HG03135 (cell line): ENCODE measurements at regions not wholly inside any gene's neighbourhood (a gene's known extent, or its start where the extent isn't known, plus 50 kb on each side); places are given as distances from the start of the nearest gene placed in this dataset.

Source experiments
- ATAC-seq: cut with Tn5 transposase; IDR thresholded peaks from one replicate; pipeline ENCODE4 v1.9.1; 2021; ENCODE audit warnings: mild to moderate bottlenecking, moderate library complexity; ENCODE audit not compliant: unreplicated experiment

DNA sequence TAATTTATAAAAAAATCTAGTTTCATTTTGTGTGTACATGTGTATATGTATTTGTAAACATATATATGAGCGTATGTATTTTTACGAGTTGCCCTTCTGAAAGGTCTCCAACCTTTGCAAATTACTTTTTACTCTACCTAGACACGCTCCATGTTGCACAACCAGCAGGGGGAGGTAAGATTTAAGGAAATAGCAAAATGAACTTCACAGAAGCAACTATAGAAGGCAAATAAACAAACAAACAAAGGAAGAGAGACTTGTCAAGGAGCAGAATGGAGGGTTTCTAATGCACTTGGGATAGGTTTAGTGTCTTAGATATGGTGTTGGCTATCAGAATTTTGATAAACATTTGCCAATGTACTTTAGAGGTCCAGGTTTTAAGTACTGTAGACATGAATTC lies 820.5 kb upstream of the POU3F3 start:
- ATAC-seq: no peak

DNA sequence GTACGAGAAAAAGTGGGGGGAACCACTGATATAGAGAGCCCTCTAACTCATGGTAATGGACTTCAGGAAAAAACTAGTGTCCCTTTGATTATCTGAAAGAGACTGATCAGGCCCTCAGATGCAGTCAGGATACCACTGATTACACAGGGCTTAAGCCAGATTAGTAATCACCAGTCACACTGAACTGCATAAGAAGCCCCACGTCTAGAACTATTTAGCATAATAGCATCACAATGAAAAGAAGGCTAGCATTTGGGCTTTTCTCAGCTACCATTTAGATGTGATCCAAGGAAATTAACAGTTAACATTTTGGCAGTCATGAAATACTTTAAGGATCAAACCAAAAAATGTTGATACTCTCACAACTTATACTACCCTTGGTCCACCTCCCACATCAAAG lies 813.1 kb upstream of the POU3F3 start:
- no peak for ATAC-seq

DNA sequence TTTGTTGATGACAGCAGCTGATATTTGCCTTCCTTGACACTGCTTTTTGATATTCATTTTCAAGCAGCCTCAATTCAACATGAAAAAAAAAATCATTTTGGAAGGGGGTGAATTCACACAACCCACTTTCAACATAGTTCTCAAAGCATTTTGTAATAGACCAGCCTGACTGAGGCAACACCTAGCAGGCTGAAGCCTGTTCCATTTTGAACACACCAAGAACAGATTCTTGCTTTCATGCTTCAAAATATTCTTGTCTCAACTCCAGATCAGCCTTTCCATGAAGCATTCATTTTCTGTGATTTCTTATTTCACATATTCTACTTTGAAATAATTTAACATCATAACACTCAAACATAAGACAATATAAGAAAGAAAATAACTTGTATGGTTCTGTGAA lies 812.6 kb upstream of the POU3F3 start:
- no peak for ATAC-seq

DNA sequence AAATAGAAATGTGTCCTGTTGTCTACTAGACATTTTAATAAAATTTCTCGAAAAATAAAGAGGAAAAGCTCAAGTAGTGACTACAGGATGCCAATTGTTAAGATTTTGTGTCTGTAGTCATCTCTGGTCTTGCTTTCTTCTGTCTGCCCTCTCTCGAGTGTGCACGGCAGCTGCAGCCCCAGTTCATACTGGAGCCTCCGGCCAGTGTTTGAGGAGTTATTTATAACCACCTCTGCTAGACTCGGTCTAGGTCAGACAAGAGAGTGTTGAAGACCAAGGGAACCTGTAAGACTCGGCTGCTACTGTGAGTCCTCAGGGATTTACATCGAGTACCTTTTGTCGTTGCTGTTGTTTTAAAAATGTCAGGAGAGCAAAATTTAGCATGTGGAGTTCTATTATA lies 810.1 kb upstream of the POU3F3 start:
- ATAC-seq: no peak

DNA sequence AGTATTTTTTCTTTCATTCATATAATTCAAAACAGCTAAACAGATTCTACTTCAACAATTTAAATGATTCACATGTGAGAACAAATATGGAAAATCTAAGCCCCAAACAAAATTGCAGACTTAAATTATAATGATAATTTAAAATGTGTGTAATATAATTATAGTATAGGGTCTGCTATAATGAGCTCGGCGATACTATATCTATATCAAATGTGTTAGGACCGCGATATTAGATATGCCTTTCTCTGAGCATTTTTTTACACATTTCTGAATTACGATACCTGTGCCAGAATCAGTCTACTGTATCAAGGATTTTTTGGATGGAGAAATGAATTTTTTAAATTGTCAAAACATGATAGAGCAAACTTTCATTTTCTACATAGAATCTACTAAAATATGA lies 808.8 kb upstream of the POU3F3 start:
- no peak for ATAC-seq

DNA sequence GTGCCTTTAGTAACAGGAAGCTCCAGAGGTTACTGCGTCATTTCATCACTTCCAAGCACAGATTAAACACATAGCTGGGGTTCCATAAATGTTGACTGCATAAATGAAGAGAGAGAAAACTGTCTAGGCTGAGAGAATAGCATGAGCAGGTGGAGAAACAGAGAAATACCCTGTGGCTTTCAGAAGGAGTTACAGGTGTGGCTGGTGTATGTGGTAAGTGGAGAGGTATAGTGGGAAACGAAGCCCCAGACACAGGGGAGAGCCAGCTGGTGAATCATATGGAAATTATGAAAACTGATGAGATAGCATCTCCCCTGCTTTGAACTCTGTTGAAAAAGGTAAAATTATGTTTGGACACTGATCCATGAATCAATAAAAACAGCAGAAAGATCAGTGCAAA lies 807.4 kb upstream of the POU3F3 start:
- ATAC-seq: no peak

DNA sequence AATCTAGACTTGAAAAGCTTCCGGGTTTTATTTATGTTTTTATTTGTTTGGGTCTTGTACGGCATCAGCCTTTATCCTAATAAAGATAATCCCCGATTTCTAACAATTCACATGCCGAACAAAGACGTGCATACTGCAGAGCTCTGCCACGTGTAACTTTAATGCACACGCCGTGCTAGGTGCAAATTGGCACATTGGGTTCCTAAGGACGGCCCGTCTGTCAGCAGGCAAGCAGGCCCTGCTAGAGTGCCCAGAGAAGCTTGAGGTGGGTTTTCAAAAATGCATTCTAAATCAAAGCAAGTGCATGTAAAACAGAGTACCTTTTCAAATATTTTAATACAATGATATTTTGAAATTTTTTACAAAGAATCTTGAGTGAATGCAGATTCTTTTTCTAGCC lies 806.4 kb upstream of the POU3F3 start:
- ATAC-seq: no peak

DNA sequence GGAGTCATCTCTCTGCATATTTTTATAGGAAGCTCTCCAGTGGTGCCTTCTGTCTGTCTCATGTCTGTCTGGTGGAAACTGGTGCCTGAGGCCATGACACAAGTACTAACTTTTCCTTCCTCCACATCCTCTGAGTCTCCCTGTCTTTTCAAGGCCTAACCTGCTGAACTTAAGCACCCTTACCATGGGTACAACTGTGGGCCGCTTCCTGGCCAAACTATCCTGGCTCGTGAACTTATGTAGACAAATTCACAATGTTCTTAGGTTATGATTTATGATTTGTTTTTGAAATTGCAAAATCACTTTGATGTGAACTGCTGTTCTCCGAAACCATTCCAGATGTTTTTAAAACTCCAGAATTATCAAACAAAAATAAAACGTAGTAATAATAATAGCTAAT lies 804.5 kb upstream of the POU3F3 start:
- ATAC-seq: no peak

DNA sequence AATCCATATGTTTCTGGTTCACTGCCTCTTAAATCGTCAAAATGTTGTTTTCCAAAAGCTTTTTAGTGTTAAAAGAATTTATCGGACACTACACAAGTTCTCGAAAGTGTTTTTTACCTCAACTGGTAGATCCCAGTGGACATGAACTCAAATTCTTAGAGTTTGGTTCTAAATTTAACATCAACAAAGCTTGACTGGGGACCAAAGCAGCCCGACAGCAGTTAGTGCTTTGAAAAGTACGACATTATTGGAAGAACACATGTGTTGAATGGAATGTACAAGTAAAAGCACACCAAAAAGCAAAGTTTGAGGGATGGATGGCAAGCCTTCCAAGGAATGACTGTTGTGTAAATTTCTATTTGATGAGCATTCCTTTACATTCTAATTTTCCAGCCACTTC lies 803.9 kb upstream of the POU3F3 start:
- ATAC-seq: no peak

DNA sequence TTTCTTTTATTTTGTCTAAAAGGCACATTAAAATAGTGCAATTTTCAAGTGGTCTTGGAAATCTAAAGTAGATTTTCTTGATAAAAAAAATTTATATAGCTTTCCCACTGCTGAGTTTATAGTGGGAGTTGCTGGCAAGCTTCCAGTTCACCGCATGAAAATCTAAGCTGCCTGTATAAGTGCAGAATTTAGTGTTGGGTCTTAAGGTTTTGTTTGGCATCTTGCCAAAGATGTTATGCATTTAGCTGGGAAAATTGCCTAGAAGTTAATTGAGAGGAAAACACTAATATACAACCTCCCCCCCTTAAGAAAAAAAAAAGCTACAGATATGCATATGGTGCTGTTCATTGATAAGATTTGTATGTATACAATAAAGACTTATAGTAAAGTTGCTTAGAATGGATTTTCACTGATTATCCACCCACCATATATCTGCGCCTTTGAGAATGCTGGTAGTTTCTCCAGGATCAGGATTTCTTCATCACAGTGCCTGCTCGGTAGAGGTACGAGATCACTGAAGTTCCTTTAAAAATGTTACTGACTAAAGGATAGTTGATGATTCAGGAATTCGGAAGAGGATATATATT lies 803.2 kb upstream of the POU3F3 start:
- ATAC-seq: no peak

DNA sequence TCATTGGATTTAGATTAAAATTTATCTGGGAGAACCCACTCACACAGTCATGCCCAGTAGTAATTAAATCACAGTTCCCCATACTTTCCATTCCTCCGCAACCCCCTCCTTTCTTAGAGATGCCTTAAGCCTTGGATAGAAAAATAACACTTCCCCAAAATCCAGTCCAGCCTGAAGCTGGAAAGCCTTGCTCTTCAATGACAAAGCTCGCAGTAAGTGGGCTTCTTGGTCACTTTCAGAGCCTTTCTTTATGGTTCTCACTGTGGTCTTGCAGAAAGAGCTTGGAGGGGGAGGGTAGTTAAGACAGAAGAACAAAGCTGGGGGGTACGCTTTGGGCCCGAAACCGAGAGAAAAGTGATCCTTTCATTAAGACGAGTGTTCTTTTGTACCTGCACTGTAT lies 802.1 kb upstream of the POU3F3 start:
- no peak for ATAC-seq

DNA sequence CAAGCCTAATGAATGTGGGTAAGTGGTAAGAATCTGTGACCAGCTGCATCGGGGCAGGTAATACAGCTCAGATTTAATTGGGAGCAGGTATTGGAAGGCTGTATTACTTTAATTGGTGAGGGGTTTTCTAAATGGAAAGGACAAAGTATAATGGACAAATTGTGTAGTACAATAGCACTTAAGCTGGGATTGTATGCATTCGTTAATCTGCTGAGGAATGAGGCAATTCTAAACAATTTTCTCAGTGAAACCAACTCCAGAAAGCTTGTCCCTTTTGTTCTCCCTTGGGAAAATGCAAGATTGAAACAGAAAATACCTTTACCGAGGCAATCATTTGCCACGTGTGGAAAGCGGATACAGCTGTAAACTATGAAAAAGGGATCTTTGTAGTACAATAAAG lies 801.6 kb upstream of the POU3F3 start:
- ATAC-seq: no peak

DNA sequence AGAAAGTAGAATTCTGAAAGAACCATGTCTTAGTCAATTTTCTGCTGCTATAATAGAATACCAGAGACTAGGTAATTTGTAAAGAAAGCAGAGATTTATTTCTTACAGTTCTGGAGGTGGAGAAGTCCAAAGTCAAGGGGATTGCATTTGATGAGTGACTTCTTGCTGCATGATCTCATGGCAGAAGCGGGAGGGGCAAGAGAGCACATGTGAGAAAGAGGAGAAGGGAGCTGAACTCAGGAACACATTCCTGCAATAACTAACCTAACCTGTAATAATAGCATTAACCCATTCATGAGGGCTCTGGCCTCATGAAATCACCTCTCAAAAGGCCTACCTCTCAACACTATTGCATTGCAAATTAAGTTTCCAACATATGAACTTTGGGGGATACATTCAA lies 797.5 kb upstream of the POU3F3 start:
- no peak for ATAC-seq

DNA sequence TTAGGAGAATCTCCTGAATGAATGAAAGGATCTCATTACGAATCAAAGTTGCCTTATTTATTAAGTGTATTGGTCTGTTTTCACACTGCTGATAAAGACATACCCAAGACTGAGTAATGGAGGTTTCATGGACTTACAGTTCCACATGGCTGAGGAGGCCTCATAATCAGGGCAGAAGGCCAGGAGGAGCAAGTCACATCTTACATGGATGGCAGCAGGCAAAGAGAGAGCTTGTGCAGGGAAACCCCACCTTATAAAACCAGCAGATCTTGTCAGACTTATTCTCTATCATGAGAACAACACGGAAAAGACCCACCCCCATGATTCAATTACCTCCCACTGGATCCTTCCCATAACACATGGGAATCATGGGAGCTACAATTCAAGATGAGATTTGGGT lies 785.2 kb upstream of the POU3F3 start:
- ATAC-seq: no peak

DNA sequence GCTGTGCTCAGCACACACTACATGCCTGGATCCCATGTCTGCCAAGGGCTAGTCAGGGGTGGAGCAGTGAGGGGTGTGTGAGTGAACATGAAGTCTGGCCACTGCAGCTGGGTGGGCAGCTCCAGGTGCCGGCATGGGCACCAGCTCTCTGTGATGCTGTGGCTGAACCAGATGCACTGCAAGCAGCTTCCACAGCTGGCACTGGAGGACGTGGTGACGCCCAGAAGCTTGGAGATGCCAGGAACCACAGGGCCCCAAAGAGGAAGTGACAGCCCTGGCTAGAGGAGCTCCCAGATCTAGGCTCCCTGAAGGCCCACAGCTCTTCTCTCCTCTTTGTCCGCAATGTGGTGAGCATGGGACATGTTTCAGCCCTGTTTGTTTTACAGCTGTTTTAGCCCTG lies 776.3 kb upstream of the POU3F3 start:
- no peak for ATAC-seq

DNA sequence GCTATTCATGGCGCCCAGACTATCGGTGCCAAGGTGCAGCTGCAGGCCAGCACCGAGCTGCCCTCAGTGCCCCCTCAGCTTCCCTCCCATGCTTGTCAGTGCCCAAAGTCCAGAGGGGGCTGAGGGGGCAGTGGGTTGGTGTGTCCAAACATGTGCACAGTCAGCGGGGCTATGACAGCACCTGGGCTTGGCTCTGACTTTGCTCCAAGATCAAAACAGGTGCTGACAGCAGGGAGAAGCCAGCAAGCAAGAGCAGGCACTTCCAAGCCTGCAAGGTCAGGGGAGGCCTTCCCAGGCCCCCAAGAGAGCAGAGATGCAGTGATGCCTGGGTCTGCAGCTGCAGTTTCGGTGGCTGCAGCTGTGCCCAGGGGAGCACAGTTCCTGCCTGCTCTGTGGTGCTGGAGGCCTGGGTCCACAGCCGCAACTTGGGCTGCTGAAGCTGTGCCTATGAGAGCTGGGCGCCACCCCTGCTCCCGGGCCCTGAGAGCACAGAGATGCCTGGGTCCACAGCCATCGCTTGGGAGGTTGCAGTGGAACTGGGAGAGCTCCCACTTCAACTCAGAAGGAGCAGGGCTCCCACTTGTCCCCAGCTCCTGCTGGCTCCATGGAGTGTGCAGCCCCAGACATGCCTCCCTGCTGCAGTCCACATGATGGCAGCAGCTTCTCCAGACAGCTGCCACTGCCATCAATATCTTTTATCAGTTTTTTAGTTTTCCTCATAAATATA lies 775.3 kb upstream of the POU3F3 start:
- no peak for ATAC-seq

DNA sequence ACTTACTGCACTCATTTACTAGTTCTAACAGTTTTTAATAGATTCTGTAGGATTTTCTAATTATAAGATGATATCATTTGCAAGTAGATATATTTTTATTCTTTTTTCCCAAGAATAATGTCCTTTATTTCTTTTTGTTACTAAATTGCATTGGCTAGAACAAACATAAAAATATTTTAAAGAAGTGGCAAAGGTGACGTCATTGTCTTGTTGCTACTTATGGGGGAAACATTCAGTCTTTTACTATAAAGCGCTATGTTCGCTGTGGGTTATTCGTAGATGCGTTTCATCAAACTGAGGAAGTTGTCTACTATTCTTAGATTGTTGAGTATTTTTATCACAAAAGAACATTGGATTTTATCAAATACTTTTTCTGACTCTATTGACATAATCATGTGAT lies 765.2 kb upstream of the POU3F3 start:
- ATAC-seq: no peak

DNA sequence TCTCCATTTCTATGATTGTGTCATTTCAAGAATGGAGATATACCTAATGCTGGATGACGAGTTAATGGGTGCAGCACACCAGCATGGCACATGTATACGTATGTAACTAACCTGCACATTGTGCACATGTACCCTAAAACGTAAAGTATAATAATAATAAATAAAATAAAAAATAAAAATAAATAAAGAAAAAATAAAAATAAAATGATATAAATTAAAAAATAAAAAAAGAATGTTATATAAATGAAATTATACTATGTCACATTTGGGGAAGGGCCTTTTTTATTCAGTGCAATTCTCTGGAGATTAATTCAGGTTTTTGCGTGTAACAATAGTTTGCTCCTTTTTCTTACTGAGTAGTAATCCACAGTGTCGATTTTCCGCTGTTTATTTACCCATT lies 763.5 kb upstream of the POU3F3 start:
- ATAC-seq: no peak

DNA sequence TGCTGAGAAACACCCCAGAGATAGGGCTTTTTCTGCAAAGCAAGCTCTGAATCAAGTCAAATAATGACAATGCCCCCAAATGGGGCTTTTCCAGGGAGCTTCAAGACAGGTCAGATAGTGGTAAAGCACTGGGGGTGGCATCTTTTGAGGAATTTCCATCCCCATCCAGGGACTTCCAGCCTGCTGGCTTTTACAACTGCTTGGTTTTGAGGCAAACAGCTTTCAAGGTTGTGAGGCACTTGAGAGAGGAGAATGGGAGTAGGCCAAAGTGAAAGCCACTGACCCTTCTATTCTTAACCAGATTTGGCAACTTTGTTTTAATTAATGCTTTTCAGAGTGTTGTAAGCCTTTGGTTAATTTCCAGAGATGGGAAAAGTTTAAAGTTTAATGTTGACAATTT lies 762.0 kb upstream of the POU3F3 start:
- ATAC-seq: no peak

DNA sequence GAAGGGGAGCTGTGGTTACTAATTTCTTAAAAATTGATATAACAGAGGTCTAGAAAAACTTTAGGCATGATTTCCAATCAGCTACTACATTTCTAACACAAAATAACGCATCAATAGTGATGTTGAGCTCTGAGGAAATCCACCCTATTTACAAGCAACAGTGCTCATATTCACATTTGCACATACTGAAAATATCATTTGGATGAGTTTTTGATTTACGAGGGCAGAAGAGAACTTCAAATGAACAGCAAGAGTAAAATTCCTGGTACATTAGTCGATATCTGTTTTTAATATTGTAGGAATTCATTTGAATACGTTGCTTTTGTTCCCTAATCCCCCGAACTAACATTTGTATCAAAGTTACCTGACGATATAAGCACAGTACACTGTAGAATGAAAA lies 761.0 kb upstream of the POU3F3 start:
- ATAC-seq: no peak

DNA sequence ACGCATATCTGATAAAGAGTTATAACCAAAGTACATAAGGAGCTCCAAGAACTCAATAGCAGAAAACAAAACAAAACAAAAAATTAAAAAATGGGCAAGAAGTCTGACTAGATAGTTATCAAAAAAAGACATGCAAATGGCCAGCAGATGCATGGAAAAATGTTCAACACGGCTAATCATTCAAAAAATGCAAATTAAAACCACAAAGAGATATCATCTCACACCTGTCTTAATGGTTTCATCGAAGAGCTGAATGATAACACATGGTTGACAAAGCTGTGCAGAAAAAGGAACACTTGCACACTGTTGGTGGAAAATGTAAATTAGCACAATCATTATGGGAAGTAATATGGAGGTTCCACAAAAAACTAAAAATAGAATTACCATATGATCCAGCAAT lies 751.3 kb upstream of the POU3F3 start:
- no peak for ATAC-seq

DNA sequence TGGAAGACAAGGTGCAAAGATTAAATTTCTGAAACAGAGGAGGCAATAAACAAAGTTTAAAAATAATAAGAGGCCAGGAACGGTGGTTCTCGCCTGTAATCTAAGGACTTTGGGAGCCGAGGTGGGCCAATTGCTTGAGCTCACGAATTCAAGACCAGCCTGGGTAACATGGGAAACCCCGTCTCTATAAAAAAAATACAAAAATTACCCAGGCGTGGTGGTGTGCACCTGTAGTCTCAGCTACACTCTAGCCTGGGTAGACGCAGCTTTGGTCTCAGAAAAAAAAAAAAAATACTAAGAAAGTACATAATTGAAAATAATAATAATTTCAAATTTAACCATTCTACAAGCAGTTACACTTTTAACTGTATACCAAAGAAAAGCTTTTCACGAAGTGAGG lies 744.6 kb upstream of the POU3F3 start:
- ATAC-seq: no peak

DNA sequence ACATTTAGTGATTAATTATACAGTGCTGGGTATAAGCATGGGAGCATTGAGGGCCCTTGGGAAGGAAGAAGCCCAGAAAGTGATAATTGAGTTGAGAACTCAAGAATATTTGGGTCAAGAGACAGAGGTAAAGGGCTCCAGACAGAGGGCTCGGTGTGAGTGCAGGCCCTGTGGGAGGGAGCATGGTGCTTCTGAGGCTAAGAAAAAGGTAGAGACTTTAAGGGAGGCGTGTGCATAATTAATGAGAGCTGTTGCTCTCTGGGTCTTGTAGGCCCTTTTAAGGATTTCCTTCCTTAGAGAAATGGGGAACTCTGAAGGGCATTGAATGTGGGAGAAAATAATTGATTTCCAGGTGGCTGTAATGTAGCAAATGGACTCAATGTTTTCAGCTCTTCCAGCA lies 735.0 kb upstream of the POU3F3 start:
- no peak for ATAC-seq
